GM21360 (cell line): ENCODE measurements at regions not wholly inside any gene's neighbourhood (a gene's known extent, or its start where the extent isn't known, plus 50 kb on each side); places are given as distances from the start of the nearest gene placed in this dataset.
"Not testable (repeated sequence)": the region's sequence is repeated elsewhere in the genome, so short reads cannot be mapped to it uniquely, and the experiment has no call there.

Experiments
- ATAC-seq: cut with Tn5 transposase; IDR thresholded peaks from one replicate; pipeline ENCODE4 v1.9.1; 2021; ENCODE audit warnings: mild to moderate bottlenecking, moderate library complexity; ENCODE audit not compliant: unreplicated experiment

DNA sequence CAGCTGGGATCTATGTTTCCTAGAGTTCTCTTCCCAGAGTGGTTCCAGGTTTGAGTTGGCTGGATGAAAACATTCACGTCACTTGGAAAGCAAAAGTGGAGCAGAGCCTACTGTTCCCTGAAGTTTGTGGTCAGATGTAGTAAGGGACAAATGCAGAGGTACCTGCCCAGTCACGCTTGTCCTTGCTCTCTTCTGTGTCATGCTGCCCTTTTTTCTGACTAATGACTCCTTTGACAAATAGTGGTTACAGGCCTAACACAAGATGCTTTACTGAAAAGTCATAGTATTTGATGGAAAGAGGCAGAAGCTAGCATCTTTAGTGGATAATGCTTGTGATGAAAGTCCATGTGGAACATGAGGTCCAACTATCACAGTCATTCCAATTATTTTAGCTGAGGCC lies 881.4 kb upstream of the B3GALT2 start:
- no peak for ATAC-seq

- no peak for ATAC-seq
Measured at GRCh38 chr1:194062962-194063361, 876.5 kb upstream of the B3GALT2 start.

DNA sequence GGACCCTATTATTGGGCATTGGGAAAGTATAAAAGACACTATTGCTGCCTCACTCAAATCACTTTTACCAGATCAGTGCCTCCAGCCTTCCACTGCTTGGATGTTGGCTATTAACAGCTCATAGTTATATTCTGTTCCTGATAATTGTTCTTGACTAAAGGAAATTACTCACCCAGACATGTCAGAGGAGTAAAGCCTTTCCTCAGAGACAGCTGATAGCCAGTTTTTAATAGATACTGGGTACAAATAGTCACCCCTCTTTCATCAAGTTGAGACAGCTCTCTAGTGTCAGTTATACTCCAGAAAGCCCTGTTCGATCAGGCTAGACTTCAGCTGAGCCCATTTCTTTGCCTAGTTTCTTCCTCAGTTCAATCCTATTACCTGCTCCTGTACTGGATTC lies 876.1 kb upstream of the B3GALT2 start:
- no peak for ATAC-seq

DNA sequence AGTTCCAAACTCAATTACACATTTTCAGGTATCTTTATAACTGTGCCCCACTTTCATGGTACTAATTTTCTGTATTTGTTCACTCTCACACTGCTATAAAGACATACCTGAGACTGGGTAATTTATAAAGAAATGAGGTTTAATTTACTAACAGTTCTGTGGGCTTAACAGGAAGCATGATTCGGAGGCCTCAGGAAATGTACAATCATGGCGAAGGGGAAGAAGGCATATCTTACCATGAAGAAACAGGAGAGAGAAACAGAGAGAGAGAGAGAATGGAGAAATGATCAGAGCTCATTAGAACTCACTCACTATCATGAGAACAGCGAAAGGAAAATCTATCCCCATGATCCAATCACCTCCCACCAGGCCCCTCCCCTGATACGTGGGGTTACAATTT lies 874.1 kb upstream of the B3GALT2 start:
- ATAC-seq: no peak

GRCh38 chr1:194058268-194058667 lies 871.9 kb upstream of the B3GALT2 start:
- ATAC-seq: not testable (repeated sequence)

DNA sequence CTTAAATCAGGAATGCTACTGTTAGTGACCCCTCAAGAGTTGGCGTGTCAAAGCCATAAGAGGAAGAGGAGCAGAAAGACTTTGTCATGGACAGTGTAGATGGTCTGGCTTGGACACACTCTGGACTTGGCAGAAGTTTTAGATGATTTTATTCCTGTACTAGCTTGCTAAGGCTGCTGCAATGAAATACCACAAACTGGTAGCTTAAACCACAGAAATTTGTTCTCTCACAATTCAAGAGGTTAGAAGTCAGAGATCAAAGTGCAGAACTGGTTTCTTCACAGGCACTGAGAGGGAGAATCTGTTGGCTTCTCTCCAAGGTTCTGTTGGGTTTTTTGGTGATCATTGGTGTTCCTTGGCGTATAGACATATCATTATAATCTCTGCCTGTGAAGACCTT lies 869.8 kb upstream of the B3GALT2 start:
- ATAC-seq: no peak

GRCh38 chr1:194055536-194055935 lies 869.1 kb upstream of the B3GALT2 start:
- no peak for ATAC-seq

DNA sequence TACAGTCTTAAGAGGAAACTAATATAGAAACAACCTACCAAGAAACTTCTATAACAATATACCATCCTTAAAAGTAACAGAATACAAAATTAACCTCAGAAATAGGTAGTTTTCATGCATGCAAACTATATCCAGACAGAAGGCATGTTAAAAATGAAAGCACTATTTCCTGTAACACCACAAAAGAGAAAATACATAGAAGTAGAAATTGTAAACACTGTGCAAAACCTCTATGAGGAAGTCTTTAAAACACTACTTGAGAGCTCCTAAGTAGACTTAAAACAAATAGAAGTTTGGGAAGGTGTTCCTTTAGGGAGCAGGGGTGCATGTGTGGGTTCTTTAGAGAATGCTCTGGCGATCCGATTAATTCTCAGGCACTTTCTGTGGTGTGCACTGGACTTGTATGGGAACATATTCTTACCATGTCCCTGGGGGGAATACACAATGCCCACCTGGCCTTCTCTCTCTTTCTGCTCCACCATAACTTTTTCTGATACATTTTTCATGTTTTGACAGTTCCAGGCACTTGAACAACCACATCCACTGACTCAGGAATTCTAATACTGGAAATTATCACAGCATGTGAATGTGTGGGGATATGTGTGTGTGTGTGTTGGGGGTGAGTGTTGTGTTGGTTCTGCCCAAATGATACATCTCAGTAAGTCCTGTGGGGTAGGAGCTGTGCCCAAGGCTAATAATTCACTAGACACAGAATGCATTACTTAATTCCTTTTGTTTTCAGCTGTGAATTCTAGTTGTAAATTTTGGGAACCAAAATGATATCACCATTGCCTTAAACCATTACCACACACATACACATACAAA lies 866.3 kb upstream of the B3GALT2 start:
- ATAC-seq: no peak

GRCh38 chr1:194047921-194048320 lies 861.5 kb upstream of the B3GALT2 start:
- no peak for ATAC-seq

GRCh38 chr1:194047206-194047605 lies 860.8 kb upstream of the B3GALT2 start:
- no peak for ATAC-seq

DNA sequence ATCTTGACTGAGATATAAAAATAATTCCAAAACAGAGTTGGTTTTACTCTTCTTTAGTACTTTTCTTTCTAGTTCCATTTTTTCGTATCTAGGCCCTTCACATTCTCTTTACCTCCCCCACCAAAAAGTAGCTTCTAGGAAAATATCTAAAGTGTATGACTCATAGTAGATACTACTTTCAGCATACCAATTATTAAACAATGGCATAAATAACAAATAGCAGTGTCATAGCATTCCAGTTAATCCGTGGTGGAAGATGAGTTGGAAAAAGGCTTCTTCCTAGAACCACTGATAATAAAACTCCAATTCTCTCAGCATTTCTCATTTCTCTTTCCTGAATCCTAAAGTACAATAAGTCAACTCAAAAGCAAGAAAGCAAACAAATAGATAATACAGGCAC lies 859.0 kb upstream of the B3GALT2 start:
- no peak for ATAC-seq

- no peak for ATAC-seq
Measured at GRCh38 chr1:194044892-194045291, 858.5 kb upstream of the B3GALT2 start.

DNA sequence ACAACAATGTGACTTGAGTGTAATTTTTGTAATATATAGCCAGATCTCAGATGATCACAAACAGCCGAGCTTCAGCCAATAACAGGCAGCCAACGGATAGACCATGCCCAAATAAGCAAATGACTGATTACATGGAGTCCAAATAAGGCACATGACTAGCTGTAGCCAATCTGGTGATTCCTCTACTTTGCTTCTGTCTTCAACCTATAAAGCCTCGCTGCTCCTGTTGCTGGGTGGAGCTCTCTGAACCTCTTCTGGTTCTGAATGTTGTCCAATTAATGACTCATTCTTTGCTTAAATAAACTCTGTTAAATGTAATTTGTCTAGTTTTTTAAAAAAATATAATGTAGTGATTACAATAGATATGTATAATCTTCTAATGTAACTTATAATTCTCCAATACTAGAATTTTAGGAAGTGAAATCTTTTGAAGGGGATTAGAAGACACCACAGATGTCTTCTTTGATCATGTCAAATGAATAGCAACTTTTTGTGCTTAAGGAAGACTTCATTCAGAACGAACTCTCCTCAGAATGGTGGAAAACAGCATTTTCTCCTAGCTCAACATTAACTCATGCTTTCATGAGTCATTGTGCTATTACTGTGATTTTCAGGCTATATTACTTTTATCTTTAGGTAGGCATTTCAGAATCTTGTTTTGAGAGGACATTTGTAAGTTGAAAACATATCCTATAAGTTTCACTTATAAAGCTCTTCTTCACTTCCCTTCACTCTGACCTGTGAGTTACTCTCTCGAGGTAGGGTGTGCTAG lies 857.8 kb upstream of the B3GALT2 start:
- ATAC-seq: no peak

DNA sequence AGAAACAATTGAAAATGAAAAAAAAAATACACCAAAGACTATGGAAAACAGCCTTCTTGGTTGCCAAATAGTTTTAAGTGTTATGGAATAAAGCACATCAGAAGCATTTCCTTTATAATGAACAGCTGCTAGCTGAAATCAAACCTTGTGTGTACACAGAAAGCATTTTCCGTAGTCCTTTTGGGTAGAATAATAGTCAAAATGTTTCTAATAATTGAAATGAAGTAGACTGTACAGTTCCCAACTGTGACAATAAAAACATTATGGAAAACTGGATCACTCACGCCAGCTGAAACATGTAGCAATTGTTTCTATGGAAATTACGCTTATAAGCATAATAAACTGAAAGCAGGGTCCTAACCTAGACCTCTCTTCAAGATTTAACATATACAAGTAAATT lies 856.3 kb upstream of the B3GALT2 start:
- ATAC-seq: no peak

- ATAC-seq: no peak
Measured at GRCh38 chr1:194040496-194040895, 854.1 kb upstream of the B3GALT2 start.

DNA sequence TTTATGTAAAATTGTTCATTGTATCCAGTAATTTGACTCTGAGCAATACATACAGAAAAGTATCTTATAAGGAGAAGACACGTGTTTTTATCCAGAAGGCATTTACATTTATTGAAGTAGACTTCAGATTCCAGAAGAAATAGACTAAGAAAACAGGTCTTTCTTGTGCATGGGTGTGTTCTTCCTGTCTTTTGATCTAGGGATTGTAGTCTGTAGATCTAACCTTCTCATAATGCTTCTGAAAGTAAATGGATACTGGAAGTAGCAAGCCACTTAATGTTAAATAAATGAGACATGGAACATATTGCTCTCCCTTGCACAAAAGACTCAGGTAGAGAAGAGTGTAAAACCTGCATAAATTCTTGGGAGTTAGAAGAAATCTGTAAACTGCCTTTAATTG lies 853.2 kb upstream of the B3GALT2 start:
- no peak for ATAC-seq

DNA sequence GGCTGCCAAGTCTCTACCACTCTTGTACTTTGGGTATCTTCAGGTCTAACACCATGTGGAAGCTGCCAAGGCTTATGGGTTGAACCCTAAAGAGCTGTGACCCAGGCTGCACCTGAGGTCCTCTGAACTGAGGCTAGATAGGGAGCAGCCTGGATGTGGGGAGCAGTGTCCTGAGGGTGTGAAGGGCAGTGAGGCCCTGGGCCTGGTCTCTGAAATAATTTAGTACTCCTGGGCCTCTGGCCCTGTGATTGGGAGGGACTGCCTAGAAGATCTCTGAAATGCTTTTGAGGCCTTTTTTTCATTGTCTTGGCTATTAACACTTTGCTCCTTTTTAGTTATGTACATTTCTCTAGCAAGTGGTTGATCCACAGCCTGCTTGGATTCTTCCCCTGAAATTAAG lies 847.2 kb upstream of the B3GALT2 start:
- ATAC-seq: no peak

DNA sequence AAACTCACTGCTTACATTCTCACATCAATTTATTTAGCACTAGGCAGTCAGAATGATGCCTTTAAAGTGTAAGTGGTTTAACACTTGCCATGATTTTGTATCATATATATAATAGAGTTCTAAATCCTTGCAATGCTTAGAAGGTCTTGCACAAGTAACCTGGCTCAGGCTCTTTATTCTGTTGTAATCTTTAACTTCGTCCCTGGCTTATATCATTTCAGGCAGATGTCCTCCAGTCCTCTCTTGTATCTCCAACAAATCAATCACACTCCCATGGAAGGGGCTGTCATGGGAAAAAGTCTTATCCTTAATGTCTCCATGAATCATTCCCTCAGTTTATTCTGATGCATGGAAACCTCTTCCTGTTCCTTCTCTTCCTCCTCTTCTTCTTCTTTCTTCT lies 841.6 kb upstream of the B3GALT2 start:
- no peak for ATAC-seq

DNA sequence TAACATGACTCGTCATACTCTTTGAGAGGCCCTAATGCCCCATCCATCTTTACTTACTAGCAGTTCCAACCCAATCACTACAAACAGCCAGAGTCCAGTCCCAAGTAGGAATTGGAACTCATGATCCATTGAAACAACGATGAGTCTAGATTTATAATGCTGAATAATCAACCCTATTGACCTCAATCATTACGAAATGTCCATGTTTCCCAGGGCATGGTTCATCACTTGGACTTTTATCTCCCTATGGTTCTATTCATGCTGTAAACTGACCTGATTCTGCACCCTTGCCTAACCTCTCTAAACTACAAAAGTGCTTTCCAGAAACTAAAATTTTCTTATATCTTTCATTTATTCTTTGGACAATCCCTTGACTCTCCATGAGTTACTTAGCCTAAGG lies 840.0 kb upstream of the B3GALT2 start:
- no peak for ATAC-seq

- no peak for ATAC-seq
Measured at GRCh38 chr1:194024659-194025058, 838.2 kb upstream of the B3GALT2 start.

- ATAC-seq: no peak
Measured at GRCh38 chr1:194014014-194014413, 827.6 kb upstream of the B3GALT2 start.

DNA sequence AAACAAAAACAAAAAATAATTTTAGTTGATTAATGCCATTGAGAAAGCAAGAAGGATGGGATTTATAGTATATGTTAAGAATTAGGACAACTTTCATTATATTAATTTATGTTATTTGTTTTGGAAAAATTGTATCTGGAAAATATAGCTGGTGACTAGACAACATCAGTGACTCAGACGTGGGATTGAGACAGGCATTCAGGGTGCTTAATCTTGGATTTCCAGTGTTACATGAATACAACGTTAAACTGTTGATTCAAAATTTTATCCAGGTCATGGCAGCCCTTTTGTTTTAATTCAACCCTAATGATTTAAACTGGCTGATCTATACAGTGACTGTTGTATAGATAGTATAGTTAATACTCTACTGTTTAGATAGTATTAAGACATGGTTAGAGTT lies 827.1 kb upstream of the B3GALT2 start:
- ATAC-seq: no peak
